GM12878 (cell line): ENCODE measurements at regions not wholly inside any gene's neighbourhood (a gene's known extent, or its start where the extent isn't known, plus 50 kb on each side); places are given as distances from the start of the nearest gene placed in this dataset.

Experiments used
- ATAC-seq: fragments of 200-7000 bp; cut with Tn5 transposase; 3 replicates; pipeline ENCODE4 v1.9.1; 2020; ENCODE audit warnings: mild to moderate bottlenecking, moderate library complexity
- BruUV-seq: library from RNA; stranded (reverse); fragments of 400-500 nt; replicated peaks from 2 replicates; lab custom pipeline; 2021; lab: Mats Ljungman, UMichigan
- CTCF ChIA-PET: fragments of 300-600 bp; sonication (Branson Sonifier 250); formaldehyde crosslinking; extraction: SDS; loops from one replicate; lab custom pipeline; 2021; ENCODE audit warnings: inconsistent platforms; lab: Yijun Ruan, JAX
- POLR2A ChIA-PET: fragments of 350-600 bp; formaldehyde crosslinking; extraction: SDS; loops from one replicate; lab custom pipeline; 2021; ENCODE audit warnings: inconsistent platforms; lab: Charles Lee
- RAD21 ChIA-PET: fragments of 300-600 bp; sonication (Branson Sonifier 250); formaldehyde crosslinking; loops from one replicate; lab custom pipeline; 2023; ENCODE audit warnings: antibody characterized with exemption; ENCODE audit not compliant: unreplicated experiment; lab: Charles Lee
- SMC1A ChIA-PET: fragments of 300-600 bp; sonication (Branson Sonifier 250); formaldehyde crosslinking; loops from one replicate; lab custom pipeline; 2023; ENCODE audit not compliant: unreplicated experiment, uncharacterized antibody; lab: Charles Lee
- DNase-seq: peaks from one replicate; pipeline ENCODE4 v3.0.0-alpha.2; 2011; ENCODE audit warnings: low read depth, low spot score
- FAIRE-seq: peaks from 3 replicates; lab custom pipeline; 2011; peaks lifted over from hg19 to GRCh38; lab: Jason Lieb, UNC
- H2AFZ ChIP-seq: 2 replicates; pipeline ENCODE4 v1.6.0; 2011; ENCODE audit warnings: low read depth, low read length, control low read depth; ENCODE audit not compliant: control insufficient read depth
- H3K27ac ChIP-seq: 2 replicates; pipeline ENCODE4 v1.5.1; 2011; ENCODE audit warnings: control low read depth; ENCODE audit not compliant: control insufficient read depth, insufficient read depth
- H3K27me3 ChIP-seq, 2 experiments: replicated peaks in 1 of 2; 2 replicates each; pipeline versions ENCODE4 v1.6.0 to v1.6.1; 2011; ENCODE audit warnings: low read length in 1 of 2; ENCODE audit not compliant: control insufficient read depth in 2 of 2, insufficient read depth in 2 of 2
- H3K36me3 ChIP-seq, 2 experiments: 2 replicates each; pipeline ENCODE4 v1.5.1; 2011; ENCODE audit warnings: low read length in 1 of 2; ENCODE audit not compliant: control insufficient read depth in 2 of 2, insufficient read depth in 2 of 2
- H3K4me1 ChIP-seq: 2 replicates; pipeline ENCODE4 v1.6.1; 2011; ENCODE audit warnings: mild to moderate bottlenecking, low read length, moderate library complexity, mixed read lengths; ENCODE audit not compliant: control insufficient read depth, insufficient read depth
- H3K4me2 ChIP-seq: 2 replicates; pipeline ENCODE4 v1.6.0; 2011; ENCODE audit warnings: control low read depth; ENCODE audit not compliant: control insufficient read depth, insufficient read depth
- H3K4me3 ChIP-seq: fragments of 200-600 bp; sonication (generic); 2 replicates; pipeline ENCODE4 v1.5.1; 2016
- H3K79me2 ChIP-seq: 2 replicates; pipeline ENCODE4 v1.6.0; 2011; ENCODE audit warnings: low read length; ENCODE audit not compliant: control insufficient read depth, insufficient read depth
- H3K9ac ChIP-seq: 2 replicates; pipeline ENCODE4 v1.8.0; 2011; ENCODE audit warnings: low read length, control low read depth, mixed read lengths; ENCODE audit not compliant: control insufficient read depth, insufficient read depth
- H3K9me3 ChIP-seq: replicated peaks from 3 replicates; pipeline ENCODE4 v1.5.1; 2011; ENCODE audit warnings: mild to moderate bottlenecking, low read length; ENCODE audit not compliant: control insufficient read depth, insufficient read depth
- H4K20me1 ChIP-seq: 2 replicates; pipeline ENCODE4 v1.6.0; 2011; ENCODE audit not compliant: control insufficient read depth, insufficient read depth
- BRCA1 ChIP-seq: IDR thresholded peaks from 2 replicates; pipeline ENCODE4 v1.6.1; 2011; ENCODE audit warnings: low read depth, low read length, improper control_type of control experiment
- CHD4 ChIP-seq: fragments of 200-600 bp; sonication (generic); IDR thresholded peaks from 2 replicates; pipeline ENCODE4 v1.6.1; 2016; ENCODE audit warnings: mild to moderate bottlenecking
- IRF5 ChIP-seq: fragments of 450-650 bp; IDR thresholded peaks from 2 replicates; pipeline ENCODE4 v1.6.1; 2017; ENCODE audit warnings: borderline replicate concordance
- NR2F1 ChIP-seq: fragments of 450-650 bp; conservative IDR thresholded peaks from 2 replicates; pipeline ENCODE4 v1.6.1; 2017; ENCODE audit warnings: mild to moderate bottlenecking
- PAX5 ChIP-seq: IDR thresholded peaks from 2 replicates; pipeline ENCODE4 v1.6.1; 2011; ENCODE audit warnings: low read depth, low read length, borderline replicate concordance
- PAX8 ChIP-seq: fragments of 450-650 bp; IDR thresholded peaks from 2 replicates; pipeline ENCODE4 v1.6.1; 2017; ENCODE audit warnings: mild to moderate bottlenecking, moderate library complexity
- RBBP5 ChIP-seq: fragments of 200-600 bp; sonication (generic); conservative IDR thresholded peaks from 2 replicates; pipeline ENCODE4 v1.6.1; 2016
- TCF3 ChIP-seq: IDR thresholded peaks from 2 replicates; pipeline ENCODE4 v1.6.1; 2012; ENCODE audit warnings: low read depth, mild to moderate bottlenecking, low read length, borderline replicate concordance; ENCODE audit not compliant: insufficient read depth
- ZBTB33 ChIP-seq: fragments of 450-650 bp; IDR thresholded peaks from 2 replicates; pipeline ENCODE4 v1.6.1; 2017; ENCODE audit warnings: mild to moderate bottlenecking
- ZNF217 ChIP-seq: fragments of 450-650 bp; IDR thresholded peaks from 2 replicates; pipeline ENCODE4 v1.6.1; 2017; ENCODE audit warnings: antibody characterized with exemption, mild to moderate bottlenecking
- WGBS: methylation state at CpG from one replicate; pipeline ENCODE4 v1.1.6; 2016; ENCODE audit warnings: low lambda C conversion rate; ENCODE audit not compliant: insufficient replicate concordance, insufficient coverage; ENCODE audit errors: missing lambda C conversion rate; 5-methylcytosine and 5-hydroxymethylcytosine counted together
- in situ Hi-C: fragments of 300-500 bp; cut with MboI; formaldehyde crosslinking; loops from 9 replicates; pipeline ENCODE4 v1.14.3; 2018; ENCODE audit warnings: mixed read lengths
- intact Hi-C: fragments of 100-400 bp; cut with micrococcal nuclease; formaldehyde crosslinking; loops from one replicate; pipeline ENCODE4 v1.14.2; 2022; ENCODE audit not compliant: unreplicated experiment

- WGBS: 49% methylated on average over 10 of the region's 10 CpGs
- H4K20me1 ChIP-seq: no peaks in the 10 kb centered on the region
- CTCF ChIA-PET: no interaction called here
- H2AFZ ChIP-seq: no peak overlapping the region
- no peaks in the 10 kb centered on the region for H3K27me3 ChIP-seq
- no peaks in the 10 kb centered on the region for H3K9me3 ChIP-seq
- no peak for TF ChIP-seq PAX5
- TF ChIP-seq BRCA1: no peak
- TF ChIP-seq RBBP5: no peak
- TF ChIP-seq ZNF217: no peak
- TF ChIP-seq NR2F1: no peak
- TF ChIP-seq ZBTB33: no peak
- TF ChIP-seq CHD4: no peak
- TF ChIP-seq IRF5: no peak
- no peak for TF ChIP-seq TCF3
- TF ChIP-seq PAX8: no peak
- no peak for DNase-seq
- H3K79me2 ChIP-seq: no peaks in the 10 kb centered on the region
- SMC1A ChIA-PET: no interaction called here
- RAD21 ChIA-PET: no interaction called here
- in situ Hi-C loops: no loop called here
- no peak overlapping the region for H3K4me2 ChIP-seq
- no peaks in the 10 kb centered on the region for H3K4me1 ChIP-seq
- FAIRE-seq: no peak
- H3K4me3 ChIP-seq: no peak overlapping the region
- BruUV-seq: no TSS peak
- no peak overlapping the region for H3K9ac ChIP-seq
- H3K27ac ChIP-seq: no peak overlapping the region
- no peak for ATAC-seq
- POLR2A ChIA-PET: no interaction called here
- intact Hi-C loops: no loop called here
- no peaks in the 10 kb centered on the region for H3K36me3 ChIP-seq
Observed at GRCh38 chr18:75654851-75655751, 227.6 kb upstream of the SMIM21 start.
